ENCODE measurements at regions not wholly inside any gene's neighbourhood (a gene's known extent, or its start where the extent isn't known, plus 50 kb on each side); places are given as distances from the start of the nearest gene placed in this dataset.
"Not testable (repeated sequence)": the region's sequence is repeated elsewhere in the genome, so short reads cannot be mapped to it uniquely, and the experiment has no call there.

GRCh38 chr12:9336375-9337011 lies 128.3 kb upstream of the PZP start:
- DNase-seq (ENCODE audit: low spot score), result not testable (repeated sequence)

- DNase-seq (ENCODE audit: low spot score), result no peak
Observed at GRCh38 chr12:9335867-9336266, 127.7 kb upstream of the PZP start.

- no peak for DNase-seq (ENCODE audit: low spot score)
Observed at GRCh38 chr12:9334964-9335363, 126.8 kb upstream of the PZP start.

GRCh38 chr12:9334041-9334692 lies 126.0 kb upstream of the PZP start:
- peak; percentile 76 for DNase-seq (ENCODE audit: low spot score)

- DNase-seq (ENCODE audit: low spot score), result no peak
Observed at GRCh38 chr12:9333161-9333560, 125.0 kb upstream of the PZP start.

GRCh38 chr12:9332564-9332963 lies 124.4 kb upstream of the PZP start:
- DNase-seq (ENCODE audit: low spot score), result no peak

- peak; percentile 34 for DNase-seq (ENCODE audit: low spot score)
Observed at GRCh38 chr12:9331218-9331626, 123.0 kb upstream of the PZP start.

GRCh38 chr12:9329019-9329418 lies 120.8 kb upstream of the PZP start:
- no peak for DNase-seq (ENCODE audit: low spot score)

- no peak for DNase-seq (ENCODE audit: low spot score)
Observed at GRCh38 chr12:9328065-9328464, 119.9 kb upstream of the PZP start.

GRCh38 chr12:9327320-9327719 lies 119.1 kb upstream of the PZP start:
- no peak for DNase-seq (ENCODE audit: low spot score)

GRCh38 chr12:9326849-9327248 lies 118.7 kb upstream of the PZP start:
- not testable (repeated sequence) for DNase-seq (ENCODE audit: low spot score)

GRCh38 chr12:9326085-9326484 lies 117.9 kb upstream of the PZP start:
- DNase-seq (ENCODE audit: low spot score), result no peak

GRCh38 chr12:9325471-9325870 lies 117.3 kb upstream of the PZP start:
- no peak for DNase-seq (ENCODE audit: low spot score)

- no peak for DNase-seq (ENCODE audit: low spot score)
Observed at GRCh38 chr12:9324782-9325181, 116.6 kb upstream of the PZP start.

- DNase-seq (ENCODE audit: low spot score), result no peak
Observed at GRCh38 chr12:9323144-9323681, 115.0 kb upstream of the PZP start.

- DNase-seq (ENCODE audit: low spot score), result no peak
Observed at GRCh38 chr12:9319842-9320173, 111.6 kb upstream of the PZP start.

- DNase-seq (ENCODE audit: low spot score), result no peak
Observed at GRCh38 chr12:9319044-9319841, 111.0 kb upstream of the PZP start.

GRCh38 chr12:9313479-9313878 lies 105.3 kb upstream of the PZP start:
- DNase-seq (ENCODE audit: low spot score), result not testable (repeated sequence)

GRCh38 chr12:9312406-9313392 lies 104.5 kb upstream of the PZP start:
- not testable (repeated sequence) for DNase-seq (ENCODE audit: low spot score)

- DNase-seq (ENCODE audit: low spot score), result not testable (repeated sequence)
Observed at GRCh38 chr12:9311454-9311853, 103.3 kb upstream of the PZP start.

GRCh38 chr12:9310645-9311044 lies 102.5 kb upstream of the PZP start:
- DNase-seq (ENCODE audit: low spot score), result not testable (repeated sequence)

- DNase-seq (ENCODE audit: low spot score), result not testable (repeated sequence)
Observed at GRCh38 chr12:9309749-9310148, 101.6 kb upstream of the PZP start.

All from COLO829 (cell line).